Psoas muscle (tissue), 7 donors: ENCODE measurements at regions not wholly inside any gene's neighbourhood (a gene's known extent, or its start where the extent isn't known, plus 50 kb on each side); places are given as distances from the start of the nearest gene placed in this dataset.

Experiments used
- ATAC-seq, 4 donors: fragments of 200-7000 bp; cut with Tn5 transposase; one replicate each; pipeline ENCODE4 v1.9.1; 2020; ENCODE audit warnings: moderate library complexity in 3 of 4, mild to moderate bottlenecking in 2 of 4
- DNase-seq, 2 donors: peaks; one replicate each; pipeline ENCODE4 v3.0.0-alpha.2; 2020
- H3K27ac ChIP-seq: fragments of 200-600 bp; one replicate; pipeline ENCODE4 v1.8.0; 2022
- H3K27me3 ChIP-seq, 3 donors: fragments of 200-600 bp in 1 of 3; one replicate each; pipeline versions ENCODE4 v1.6.1 to v1.8.0; 2013 to 2022; ENCODE audit warnings: low read length in 2 of 3, mild to moderate bottlenecking in 2 of 3, moderate library complexity in 1 of 3; ENCODE audit not compliant: insufficient read depth in 3 of 3
- H3K36me3 ChIP-seq, 2 donors: fragments of 200-600 bp in 1 of 2; one replicate each; pipeline versions ENCODE4 v1.6.1 to v1.8.0; 2013 to 2022; ENCODE audit warnings: low read depth in 1 of 2, mild to moderate bottlenecking in 1 of 2, moderate library complexity in 1 of 2; ENCODE audit not compliant: insufficient read depth in 1 of 2
- H3K4me1 ChIP-seq: fragments of 200-600 bp; one replicate; pipeline ENCODE4 v1.8.0; 2022
- H3K4me3 ChIP-seq: fragments of 200-600 bp; one replicate; pipeline ENCODE4 v1.8.0; 2022; ENCODE audit warnings: mild to moderate bottlenecking
- H3K9me3 ChIP-seq: fragments of 200-600 bp; one replicate; pipeline ENCODE4 v1.8.0; 2022
- CTCF ChIP-seq: fragments of 200-600 bp; IDR thresholded peaks from one replicate; pipeline ENCODE4 v1.8.0; 2022; ENCODE audit warnings: antibody characterized with exemption
- WGBS, 3 donors: extraction: QIAGEN DNeasy Blood & Tissue Kit; methylation state at CpG; one replicate each; pipeline versions ENCODE4 v1.1.6 to v1.1.7; 2013; 5-methylcytosine and 5-hydroxymethylcytosine counted together
- intact Hi-C, 2 donors: fragments of 100-400 bp; cut with DNase I; formaldehyde crosslinking; loops; one replicate each; pipeline versions ENCODE4 v1.11.0 to v1.14.2; 2022
- donor health status: healthy with polysubstance abuse.
- donor health status: DM: no; HTN: no; CAD: no; lungs with moderate emphysema.
- donor health status: Bipolar disorder and iron deficiency.
- donor health status: healthy.
- donor health status: DM: yes; HTN: yes; CAD: no.
- donor health status: DM: no; HTN: no; CAD: no.
- donor health status: DM: yes; HTN: yes; CAD: no.

GRCh38 chr14:42138406-42138805, 531.7 kb downstream of the LRFN5 start:
- Histone ChIP-seq H3K36me3 (no peaks in the 10 kb centered on the region), H3K27ac (no peak overlapping the region), H3K9me3 (no peaks in the 10 kb centered on the region), H3K4me1 (no peaks in the 10 kb centered on the region), H3K4me3 (no peak overlapping the region), H3K27me3 (no peaks in the 10 kb centered on the region)
- ATAC-seq: no peak
- DNase-seq: no peak
- 91 to 98% (median 91%) methylated on average over 1 of the region's 1 CpG for WGBS, 3 donors
- intact Hi-C loops: no loop called here
- TF ChIP-seq CTCF: no peak

GRCh38 chr14:42130815-42131214, 524.1 kb downstream of the LRFN5 start:
- H3K9me3 ChIP-seq: no peaks in the 10 kb centered on the region
- intact Hi-C loops: no loop called here
- no peak for TF ChIP-seq CTCF
- no peaks in the 10 kb centered on the region for H3K27me3 ChIP-seq
- H3K4me3 ChIP-seq: no peak overlapping the region
- ATAC-seq: no peak
- no peak for DNase-seq
- no peaks in the 10 kb centered on the region for H3K4me1 ChIP-seq
- H3K27ac ChIP-seq: no peak overlapping the region
- H3K36me3 ChIP-seq: no peaks in the 10 kb centered on the region

- no peaks in the 10 kb centered on the region for H3K36me3 ChIP-seq
- WGBS, 3 donors: 47 to 52% (median 51%) methylated on average over 1 of the region's 1 CpG
- H3K4me1 ChIP-seq: no peaks in the 10 kb centered on the region
- H3K27ac ChIP-seq: no peak overlapping the region
- DNase-seq: no peak
- intact Hi-C loops: no loop called here
- H3K9me3 ChIP-seq: no peaks in the 10 kb centered on the region
- H3K4me3 ChIP-seq: no peak overlapping the region
- ATAC-seq: no peak
- H3K27me3 ChIP-seq: no peaks in the 10 kb centered on the region
- no peak for TF ChIP-seq CTCF
Measured at GRCh38 chr14:42123526-42123925, 516.9 kb downstream of the LRFN5 start.

- intact Hi-C loops: no loop called here
- H3K4me3 ChIP-seq: no peak overlapping the region
- no peak for ATAC-seq
- no peak for DNase-seq
- H3K9me3 ChIP-seq: no peaks in the 10 kb centered on the region
- no peaks in the 10 kb centered on the region for H3K27me3 ChIP-seq
- 92 to 93% (median 92%) methylated on average over 47 to 60 of the region's 60 CpGs for WGBS, 3 donors
- TF ChIP-seq CTCF: no peak
- H3K4me1 ChIP-seq: no peaks in the 10 kb centered on the region
- H3K36me3 ChIP-seq: no peaks in the 10 kb centered on the region
- no peak overlapping the region for H3K27ac ChIP-seq
Measured at GRCh38 chr14:42113358-42114069, 506.8 kb downstream of the LRFN5 start.

- DNase-seq (no peak), ATAC-seq (no peak)
- no peak for TF ChIP-seq CTCF
- Histone ChIP-seq H3K9me3 (no peaks in the 10 kb centered on the region), H3K36me3 (no peaks in the 10 kb centered on the region), H3K27ac (no peak overlapping the region), H3K4me3 (no peak overlapping the region), H3K27me3 (no peaks in the 10 kb centered on the region), H3K4me1 (no peaks in the 10 kb centered on the region)
- intact Hi-C loops: no loop called here
- WGBS, 3 donors: 88 to 91% (median 90%) methylated on average over 7 of the region's 7 CpGs
Measured at GRCh38 chr14:42112108-42112507, 505.4 kb downstream of the LRFN5 start.
